Loucy (cell line): ENCODE measurements at regions not wholly inside any gene's neighbourhood (a gene's known extent, or its start where the extent isn't known, plus 50 kb on each side); places are given as distances from the start of the nearest gene placed in this dataset.

Source experiments
- H2AFZ ChIP-seq: fragments of 200-600 bp; sonication (generic); 2 replicates; pipeline ENCODE4 v1.6.0; 2016; ENCODE audit warnings: antibody characterized with exemption, mild to moderate bottlenecking, low read length, moderate library complexity
- H3F3A ChIP-seq: fragments of 200-600 bp; 2 replicates; pipeline ENCODE4 v1.6.0; 2016; ENCODE audit warnings: antibody characterized with exemption, low read depth, mild to moderate bottlenecking
- H3K27me3 ChIP-seq: fragments of 200-600 bp; sonication (generic); 2 replicates; pipeline ENCODE4 v1.6.1; 2014; ENCODE audit warnings: low read length, mild to moderate bottlenecking; ENCODE audit not compliant: insufficient read depth, poor library complexity, severe bottlenecking
- H3K36me3 ChIP-seq: fragments of 200-600 bp; sonication (generic); 2 replicates; pipeline ENCODE4 v1.6.1; 2016; ENCODE audit warnings: low read length; ENCODE audit not compliant: insufficient read depth
- H3K4me1 ChIP-seq: fragments of 200-600 bp; sonication (generic); 2 replicates; pipeline ENCODE4 v1.5.1; 2014; ENCODE audit warnings: low read length, mild to moderate bottlenecking; ENCODE audit not compliant: insufficient read depth, poor library complexity, severe bottlenecking
- H3K4me2 ChIP-seq: fragments of 200-600 bp; sonication (generic); 2 replicates; pipeline ENCODE4 v1.6.0; 2014; ENCODE audit warnings: antibody characterized with exemption, low read length, low read depth, mild to moderate bottlenecking; ENCODE audit not compliant: poor library complexity, severe bottlenecking
- H3K4me3 ChIP-seq: fragments of 200-600 bp; sonication (generic); 2 replicates; pipeline ENCODE4 v1.5.1; 2014; ENCODE audit warnings: low read length, mild to moderate bottlenecking, mixed read lengths; ENCODE audit not compliant: poor library complexity, severe bottlenecking
- H3K79me2 ChIP-seq: fragments of 200-600 bp; sonication (generic); 2 replicates; pipeline ENCODE4 v1.6.1; 2014; ENCODE audit warnings: low read length; ENCODE audit not compliant: insufficient read depth
- H3K9ac ChIP-seq: fragments of 200-600 bp; sonication (generic); 2 replicates; pipeline ENCODE4 v1.6.0; 2014; ENCODE audit warnings: mild to moderate bottlenecking, low read depth, low read length, moderate library complexity; ENCODE audit not compliant: poor library complexity, severe bottlenecking
- H3K9me2 ChIP-seq: fragments of 200-600 bp; sonication (generic); replicated peaks from 2 replicates; pipeline ENCODE4 v1.6.1; 2016; ENCODE audit warnings: low read depth, low read length, mixed read lengths
- H3K9me3 ChIP-seq: fragments of 200-600 bp; sonication (generic); 2 replicates; pipeline ENCODE4 v1.6.1; 2014; ENCODE audit warnings: mild to moderate bottlenecking, antibody characterized with exemption, low read length, low read depth; ENCODE audit not compliant: insufficient read depth
- H4K20me1 ChIP-seq: fragments of 200-600 bp; sonication (generic); 2 replicates; pipeline ENCODE4 v1.6.0; 2014; ENCODE audit warnings: antibody characterized with exemption, low read length, mild to moderate bottlenecking; ENCODE audit not compliant: insufficient read depth, poor library complexity, severe bottlenecking
- CTCF ChIP-seq: fragments of 200-600 bp; sonication (generic); conservative IDR thresholded peaks from 2 replicates; pipeline ENCODE4 v1.5.1; 2014; ENCODE audit warnings: mild to moderate bottlenecking, antibody characterized with exemption, low read length
- EZH2phosphoT487 ChIP-seq: fragments of 200-600 bp; IDR thresholded peaks from 2 replicates; pipeline ENCODE4 v1.6.1; 2018; ENCODE audit warnings: antibody characterized with exemption, mild to moderate bottlenecking, moderate library complexity, borderline replicate concordance

DNA sequence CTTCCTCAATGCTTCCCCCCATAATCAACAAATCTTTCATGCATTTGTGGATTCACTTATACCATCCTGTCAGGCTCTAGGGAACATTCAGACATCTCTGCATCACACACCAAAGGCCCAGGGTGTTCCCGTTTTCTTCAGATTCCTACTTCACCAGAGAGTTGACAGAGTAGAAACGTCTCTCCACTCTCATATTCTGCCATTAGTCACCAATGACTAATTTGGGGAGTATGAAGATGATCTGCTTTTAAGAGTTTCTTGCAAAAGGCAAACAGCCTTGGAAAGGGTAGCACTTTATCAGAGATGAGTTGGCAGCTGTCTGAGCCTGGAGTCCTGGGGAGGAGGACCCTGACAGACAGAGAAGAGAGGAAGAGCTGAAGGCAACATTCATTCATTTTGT, 55.8 kb upstream of the DGKG start:
- H3K4me2 ChIP-seq: no peak overlapping the region
- no peak overlapping the region for H2AFZ ChIP-seq
- no peaks in the 10 kb centered on the region for H3K9me2 ChIP-seq
- H3K36me3 ChIP-seq: no peaks in the 10 kb centered on the region
- H3K27me3 ChIP-seq: no peaks in the 10 kb centered on the region
- H3F3A ChIP-seq: no peaks in the 10 kb centered on the region
- peaks cover 18% of the 10 kb centered on the region for H3K4me1 ChIP-seq
- no peaks in the 10 kb centered on the region for H3K9me3 ChIP-seq
- no peaks in the 10 kb centered on the region for H3K79me2 ChIP-seq
- no peaks in the 10 kb centered on the region for H4K20me1 ChIP-seq
- TF ChIP-seq CTCF (no peak), EZH2phosphoT487 (no peak)
- no peak overlapping the region for H3K9ac ChIP-seq
- H3K4me3 ChIP-seq: no peak overlapping the region

DNA sequence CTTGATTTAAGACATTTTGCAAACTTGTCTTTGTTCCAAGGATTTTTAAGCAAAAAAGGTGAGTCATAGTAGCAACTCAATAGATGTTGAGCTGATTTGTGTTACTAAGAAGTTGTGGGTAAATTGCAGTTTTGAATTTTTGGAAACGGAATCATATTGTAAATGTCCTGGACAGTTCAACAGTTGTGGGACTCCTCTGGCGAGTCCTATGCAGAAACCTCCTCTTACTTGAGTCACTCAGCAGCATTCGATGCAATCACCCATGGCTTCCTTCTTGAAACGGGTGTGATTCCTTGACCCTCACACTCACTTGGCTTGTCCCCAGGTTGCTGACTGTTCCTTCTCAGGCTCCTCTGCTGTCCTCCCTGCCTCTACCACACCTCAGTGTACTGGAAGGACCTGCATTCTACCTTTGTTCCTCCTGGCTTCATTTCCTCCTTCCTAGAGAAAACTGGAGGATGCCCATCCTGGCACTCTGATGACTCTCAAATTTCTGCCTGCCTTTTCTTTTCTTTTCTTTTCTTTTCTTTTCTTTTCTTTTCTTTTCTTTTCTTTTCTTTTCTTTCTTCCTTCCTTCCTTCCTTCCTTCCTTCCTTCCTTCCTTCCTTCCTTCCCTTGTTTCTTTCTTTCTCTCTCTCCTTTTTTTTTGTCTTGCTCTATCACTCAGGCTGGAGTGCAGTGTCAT, 52.8 kb upstream of the DGKG start:
- H4K20me1 ChIP-seq: no peaks in the 10 kb centered on the region

GRCh38 chr3:186413615-186414415, 51.8 kb upstream of the DGKG start:
- H3K79me2 ChIP-seq: no peaks in the 10 kb centered on the region
- H3K4me2 ChIP-seq: peak overlapping the region; percentile 76
- no peaks in the 10 kb centered on the region for H3F3A ChIP-seq
- peaks cover 18% of the 10 kb centered on the region for H3K4me1 ChIP-seq
- no peaks in the 10 kb centered on the region for H3K9me3 ChIP-seq
- H4K20me1 ChIP-seq: no peaks in the 10 kb centered on the region
- H3K27me3 ChIP-seq: no peaks in the 10 kb centered on the region
- H3K9me2 ChIP-seq: no peaks in the 10 kb centered on the region
- peak overlapping the region; percentile 49 for H3K9ac ChIP-seq
- peak overlapping the region; percentile 65 for H3K4me3 ChIP-seq
- peak overlapping the region; percentile 94 for H2AFZ ChIP-seq
- no peak for TF ChIP-seq EZH2phosphoT487
- TF ChIP-seq CTCF: no peak
- no peaks in the 10 kb centered on the region for H3K36me3 ChIP-seq

More for the DNA sequence above, 52.8 kb upstream of the DGKG start:
- Histone ChIP-seq H3K4me2 (peak overlapping the region; percentile 76), H3K79me2 (no peaks in the 10 kb centered on the region), H3K9ac (no peak overlapping the region), H3K9me3 (no peaks in the 10 kb centered on the region), H3K4me1 (peaks cover 18% of the 10 kb centered on the region), H3K4me3 (peak overlapping the region; percentile 65), H3K9me2 (no peaks in the 10 kb centered on the region), H2AFZ (peak overlapping the region; percentile 94; the same call in 1 of the 2 replicates), H3F3A (no peaks in the 10 kb centered on the region), H3K27me3 (no peaks in the 10 kb centered on the region), H3K36me3 (no peaks in the 10 kb centered on the region)
- TF ChIP-seq CTCF (no peak), EZH2phosphoT487 (no peak)
